ENCODE measurements at regions not wholly inside any gene's neighbourhood (a gene's known extent, or its start where the extent isn't known, plus 50 kb on each side); places are given as distances from the start of the nearest gene placed in this dataset.

- Histone ChIP-seq H3K4me2 (ENCODE audit: low read length) (no peak overlapping the region), H3K27me3 (ENCODE audit: control insufficient read depth, low read length) (no peaks in the 10 kb centered on the region), H3K79me2 (ENCODE audit: control insufficient read depth, low read length) (no peaks in the 10 kb centered on the region), H3F3A (ENCODE audit: control insufficient read depth, insufficient read depth) (no peaks in the 10 kb centered on the region), H3K27ac (ENCODE audit: low read depth, low read length) (no peak overlapping the region), H3K9me3 (ENCODE audit: control insufficient read depth, insufficient read depth, low read length) (no peaks in the 10 kb centered on the region), H4K20me1 (ENCODE audit: control insufficient read depth, insufficient read depth, low read depth, low read length) (no peaks in the 10 kb centered on the region), H3K4me3 (ENCODE audit: low read length) (no peak overlapping the region), H3K36me3 (ENCODE audit: control insufficient read depth, low read length) (no peaks in the 10 kb centered on the region), H3K9me2 (replicated peaks; ENCODE audit: control insufficient read depth, low read length) (no peaks in the 10 kb centered on the region), H3K4me1 (ENCODE audit: control insufficient read depth, low read length) (no peaks in the 10 kb centered on the region)
- TF ChIP-seq CTCF (IDR thresholded peaks at IDR 0.05; ENCODE audit: low read depth, low read length, poor library complexity, severe bottlenecking): peak; percentile 29
- no peak for TF ChIP-seq EZH2phosphoT487 (IDR thresholded peaks at IDR 0.05; ENCODE audit: borderline replicate concordance, low read length)
These were observed 1093.3 kb downstream of the SLC16A7 start for GRCh38 chr12:60689137-60689536.

GRCh38 chr12:60693019-60693626 lies 1097.3 kb downstream of the SLC16A7 start:
- Histone ChIP-seq H3K27me3 (ENCODE audit: control insufficient read depth, low read length) (no peaks in the 10 kb centered on the region), H3K79me2 (ENCODE audit: control insufficient read depth, low read length) (no peaks in the 10 kb centered on the region), H4K20me1 (ENCODE audit: control insufficient read depth, insufficient read depth, low read depth, low read length) (no peaks in the 10 kb centered on the region), H3K9me3 (ENCODE audit: control insufficient read depth, insufficient read depth, low read length) (no peaks in the 10 kb centered on the region), H3K27ac (ENCODE audit: low read depth, low read length) (no peak overlapping the region), H3K9me2 (replicated peaks; ENCODE audit: control insufficient read depth, low read length) (no peaks in the 10 kb centered on the region), H3K36me3 (ENCODE audit: control insufficient read depth, low read length) (no peaks in the 10 kb centered on the region), H3K4me3 (ENCODE audit: low read length) (no peak overlapping the region), H3F3A (ENCODE audit: control insufficient read depth, insufficient read depth) (no peaks in the 10 kb centered on the region), H3K4me2 (ENCODE audit: low read length) (no peak overlapping the region), H3K4me1 (ENCODE audit: control insufficient read depth, low read length) (no peaks in the 10 kb centered on the region)
- TF ChIP-seq EZH2phosphoT487 (IDR thresholded peaks at IDR 0.05; ENCODE audit: borderline replicate concordance, low read length): no peak
- no peak for TF ChIP-seq CTCF (IDR thresholded peaks at IDR 0.05; ENCODE audit: low read depth, low read length, poor library complexity, severe bottlenecking)

- no peak overlapping the region for H3K4me3 ChIP-seq (ENCODE audit: low read length)
- H3K27ac ChIP-seq (ENCODE audit: low read depth, low read length): no peak overlapping the region
- H3K4me1 ChIP-seq (ENCODE audit: control insufficient read depth, low read length): no peaks in the 10 kb centered on the region
- H3K4me2 ChIP-seq (ENCODE audit: low read length): no peak overlapping the region
- no peaks in the 10 kb centered on the region for H3K9me2 ChIP-seq (replicated peaks; ENCODE audit: control insufficient read depth, low read length)
- H4K20me1 ChIP-seq (ENCODE audit: control insufficient read depth, insufficient read depth, low read depth, low read length): no peaks in the 10 kb centered on the region
- H3K36me3 ChIP-seq (ENCODE audit: control insufficient read depth, low read length): no peaks in the 10 kb centered on the region
- H3K79me2 ChIP-seq (ENCODE audit: control insufficient read depth, low read length): no peaks in the 10 kb centered on the region
- no peaks in the 10 kb centered on the region for H3K27me3 ChIP-seq (ENCODE audit: control insufficient read depth, low read length)
- TF ChIP-seq EZH2phosphoT487 (IDR thresholded peaks at IDR 0.05; ENCODE audit: borderline replicate concordance, low read length): no peak
- TF ChIP-seq CTCF (IDR thresholded peaks at IDR 0.05; ENCODE audit: low read depth, low read length, poor library complexity, severe bottlenecking): no peak
- no peaks in the 10 kb centered on the region for H3K9me3 ChIP-seq (ENCODE audit: control insufficient read depth, insufficient read depth, low read length)
- no peaks in the 10 kb centered on the region for H3F3A ChIP-seq (ENCODE audit: control insufficient read depth, insufficient read depth)
These were observed 1108.5 kb downstream of the SLC16A7 start for GRCh38 chr12:60704171-60704914.

Measured in DOHH2 (cell line).